Keratinocyte (primary cell): ENCODE measurements at regions not wholly inside any gene's neighbourhood (a gene's known extent, or its start where the extent isn't known, plus 50 kb on each side); places are given as distances from the start of the nearest gene placed in this dataset.

Source experiments
- DNase-seq: peaks from one replicate; pipeline ENCODE4 v3.0.0-alpha.2; 2011; ENCODE audit warnings: low read depth, missing footprints, low spot score
- FAIRE-seq: peaks from 2 replicates; lab custom pipeline; 2011; peaks lifted over from hg19 to GRCh38; lab: Jason Lieb, UNC
- H2AFZ ChIP-seq: 2 replicates; pipeline ENCODE4 v1.6.0; 2012; ENCODE audit warnings: low read length, control low read depth, inconsistent platforms; ENCODE audit not compliant: control insufficient read depth
- H3K27ac ChIP-seq: 2 replicates; pipeline ENCODE4 v1.5.1; 2011; ENCODE audit warnings: low read length; ENCODE audit not compliant: control insufficient read depth, insufficient read depth
- H3K27me3 ChIP-seq: 3 replicates; pipeline ENCODE4 v1.6.0; 2011; ENCODE audit warnings: low read length; ENCODE audit not compliant: control insufficient read depth, insufficient read depth; ENCODE audit errors: extremely low read depth
- H3K36me3 ChIP-seq, 2 experiments: 2 replicates in 1 of 2; 3 replicates in 1 of 2; pipeline ENCODE4 v1.5.1; 2011; ENCODE audit warnings: low read length in 2 of 2, mild to moderate bottlenecking in 1 of 2; ENCODE audit not compliant: control insufficient read depth in 2 of 2, insufficient read depth in 2 of 2; ENCODE audit errors: extremely low read depth in 1 of 2
- H3K4me1 ChIP-seq: 3 replicates; pipeline ENCODE4 v1.5.1; 2011; ENCODE audit warnings: low read length; ENCODE audit not compliant: control insufficient read depth, insufficient read depth; ENCODE audit errors: extremely low read depth
- H3K4me2 ChIP-seq: 3 replicates; pipeline ENCODE4 v1.6.0; 2011; ENCODE audit warnings: low read depth, low read length; ENCODE audit not compliant: control insufficient read depth, insufficient read depth; ENCODE audit errors: extremely low read depth
- H3K4me3 ChIP-seq, 3 experiments: fragments of 200-600 bp in 1 of 3; sonication (generic) in 1 of 3; 2 replicates in 2 of 3; 3 replicates in 1 of 3; pipeline ENCODE4 v1.5.1; 2011 to 2016; ENCODE audit warnings: low read length in 3 of 3, mild to moderate bottlenecking in 3 of 3, control low read depth in 2 of 3, inconsistent platforms in 1 of 3, low read depth in 1 of 3, mixed read lengths in 1 of 3, mixed run types in 1 of 3, moderate library complexity in 1 of 3; ENCODE audit not compliant: control insufficient read depth in 2 of 3, insufficient read depth in 2 of 3; ENCODE audit errors: extremely low read depth in 1 of 3
- H3K79me2 ChIP-seq: 2 replicates; pipeline ENCODE4 v1.6.0; 2012; ENCODE audit warnings: low read length; ENCODE audit not compliant: control insufficient read depth, insufficient read depth
- H3K9ac ChIP-seq: 3 replicates; pipeline ENCODE4 v1.6.0; 2011; ENCODE audit warnings: low read length; ENCODE audit not compliant: control insufficient read depth, insufficient read depth; ENCODE audit errors: extremely low read depth
- H3K9me1 ChIP-seq: 3 replicates; pipeline ENCODE4 v1.6.0; 2011; ENCODE audit warnings: low read length; ENCODE audit not compliant: control insufficient read depth, insufficient read depth; ENCODE audit errors: extremely low read depth
- H3K9me3 ChIP-seq: 2 replicates; pipeline ENCODE4 v1.5.1; 2012; ENCODE audit warnings: low read depth, low read length; ENCODE audit not compliant: control insufficient read depth
- H4K20me1 ChIP-seq: 3 replicates; pipeline ENCODE4 v1.6.0; 2011; ENCODE audit warnings: low read length; ENCODE audit not compliant: control insufficient read depth, insufficient read depth; ENCODE audit errors: extremely low read depth
- EZH2 ChIP-seq: IDR thresholded peaks from one replicate; pipeline ENCODE4 v1.6.1; 2012; ENCODE audit warnings: inconsistent platforms, mild to moderate bottlenecking, low read length, moderate library complexity
- dilution Hi-C: fragments of 300-500 bp; cut with MboI; formaldehyde crosslinking; loops from one replicate; pipeline ENCODE4 v1.7.0; 2020; ENCODE audit warnings: low sequenced_read_pairs; ENCODE audit not compliant: extremely low pct_ligation_motif_present
- TF ChIP-seq, protein P1 (sequence below), 3 experiments: IDR thresholded peaks in 1 of 3; conservative IDR thresholded peaks in 1 of 3; optimal IDR thresholded peaks in 1 of 3; 2 replicates in 2 of 3; 3 replicates in 1 of 3; pipeline versions ENCODE3 to v1.5.1; 2011; ENCODE audit warnings: low read length in 3 of 3, mild to moderate bottlenecking in 3 of 3, moderate library complexity in 2 of 3, control low read depth in 1 of 3, inconsistent platforms in 1 of 3; ENCODE audit not compliant: insufficient read depth in 2 of 3; ENCODE audit errors: extremely low read depth in 1 of 3

DNA sequence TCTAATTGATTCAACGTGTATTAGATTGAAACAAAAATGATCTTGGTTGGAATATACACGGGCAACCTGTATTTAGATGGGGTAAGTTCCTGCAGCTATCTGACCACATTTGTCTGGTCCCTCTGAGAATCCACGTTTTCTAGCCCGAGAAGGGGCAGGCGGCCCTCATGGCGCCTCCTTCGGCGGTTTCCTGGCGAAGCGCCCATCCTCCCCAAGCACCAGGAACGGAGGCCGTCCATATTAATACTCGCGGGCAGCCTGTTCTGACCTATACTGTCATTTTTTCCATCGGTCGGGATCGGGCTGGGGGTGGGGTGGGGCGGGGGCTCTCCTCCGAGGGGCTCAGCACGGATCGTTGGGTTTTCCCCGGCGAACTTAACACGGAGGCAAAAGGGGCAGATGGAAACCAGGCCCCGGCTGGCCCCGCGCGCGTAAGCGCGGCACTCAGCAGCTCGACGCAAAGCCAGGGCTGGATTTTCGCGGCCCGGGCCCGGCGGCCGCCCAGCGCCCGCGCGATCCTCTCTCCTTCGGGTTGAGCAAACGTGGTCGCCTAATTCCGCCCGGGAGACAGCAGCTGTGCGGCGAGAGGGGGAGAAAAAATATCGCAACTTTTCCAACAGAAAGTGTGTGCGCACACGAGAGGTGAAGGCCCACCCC, 77.2 kb upstream of the BCOR start:
- H3K4me3 ChIP-seq = peak overlapping the region in 2 of 3 experiments; percentile 16 to 38
- FAIRE-seq (no peak), DNase-seq (no peak)
- no peaks in the 10 kb centered on the region for H4K20me1 ChIP-seq
- no peaks in the 10 kb centered on the region for H3K36me3 ChIP-seq
- H3K9me3 ChIP-seq = no peaks in the 10 kb centered on the region
- dilution Hi-C loops = no loop called here
- H3K9ac ChIP-seq = peak overlapping the region; percentile 20
- TF ChIP-seq, protein P1, sequence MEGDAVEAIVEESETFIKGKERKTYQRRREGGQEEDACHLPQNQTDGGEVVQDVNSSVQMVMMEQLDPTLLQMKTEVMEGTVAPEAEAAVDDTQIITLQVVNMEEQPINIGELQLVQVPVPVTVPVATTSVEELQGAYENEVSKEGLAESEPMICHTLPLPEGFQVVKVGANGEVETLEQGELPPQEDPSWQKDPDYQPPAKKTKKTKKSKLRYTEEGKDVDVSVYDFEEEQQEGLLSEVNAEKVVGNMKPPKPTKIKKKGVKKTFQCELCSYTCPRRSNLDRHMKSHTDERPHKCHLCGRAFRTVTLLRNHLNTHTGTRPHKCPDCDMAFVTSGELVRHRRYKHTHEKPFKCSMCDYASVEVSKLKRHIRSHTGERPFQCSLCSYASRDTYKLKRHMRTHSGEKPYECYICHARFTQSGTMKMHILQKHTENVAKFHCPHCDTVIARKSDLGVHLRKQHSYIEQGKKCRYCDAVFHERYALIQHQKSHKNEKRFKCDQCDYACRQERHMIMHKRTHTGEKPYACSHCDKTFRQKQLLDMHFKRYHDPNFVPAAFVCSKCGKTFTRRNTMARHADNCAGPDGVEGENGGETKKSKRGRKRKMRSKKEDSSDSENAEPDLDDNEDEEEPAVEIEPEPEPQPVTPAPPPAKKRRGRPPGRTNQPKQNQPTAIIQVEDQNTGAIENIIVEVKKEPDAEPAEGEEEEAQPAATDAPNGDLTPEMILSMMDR (optimal IDR thresholded peaks at IDR 0.05 in 1 of 3, IDR thresholded peaks at IDR 0.05 in 1 of 3, conservative IDR thresholded peaks at IDR 0.05 in 1 of 3; ENCODE audit: extremely low read depth in 1 of 3, insufficient read depth in 2 of 3, low read length in 3 of 3) = no peak
- TF ChIP-seq EZH2 = no peak
- no peak overlapping the region for H3K27ac ChIP-seq
- peak overlapping the region; percentile 51 for H2AFZ ChIP-seq
- H3K4me2 ChIP-seq = peak overlapping the region; percentile 67
- no peaks in the 10 kb centered on the region for H3K9me1 ChIP-seq
- peaks cover 30% of the 10 kb centered on the region for H3K27me3 ChIP-seq
- peaks cover 4% of the 10 kb centered on the region for H3K4me1 ChIP-seq
- H3K79me2 ChIP-seq = no peaks in the 10 kb centered on the region

DNA sequence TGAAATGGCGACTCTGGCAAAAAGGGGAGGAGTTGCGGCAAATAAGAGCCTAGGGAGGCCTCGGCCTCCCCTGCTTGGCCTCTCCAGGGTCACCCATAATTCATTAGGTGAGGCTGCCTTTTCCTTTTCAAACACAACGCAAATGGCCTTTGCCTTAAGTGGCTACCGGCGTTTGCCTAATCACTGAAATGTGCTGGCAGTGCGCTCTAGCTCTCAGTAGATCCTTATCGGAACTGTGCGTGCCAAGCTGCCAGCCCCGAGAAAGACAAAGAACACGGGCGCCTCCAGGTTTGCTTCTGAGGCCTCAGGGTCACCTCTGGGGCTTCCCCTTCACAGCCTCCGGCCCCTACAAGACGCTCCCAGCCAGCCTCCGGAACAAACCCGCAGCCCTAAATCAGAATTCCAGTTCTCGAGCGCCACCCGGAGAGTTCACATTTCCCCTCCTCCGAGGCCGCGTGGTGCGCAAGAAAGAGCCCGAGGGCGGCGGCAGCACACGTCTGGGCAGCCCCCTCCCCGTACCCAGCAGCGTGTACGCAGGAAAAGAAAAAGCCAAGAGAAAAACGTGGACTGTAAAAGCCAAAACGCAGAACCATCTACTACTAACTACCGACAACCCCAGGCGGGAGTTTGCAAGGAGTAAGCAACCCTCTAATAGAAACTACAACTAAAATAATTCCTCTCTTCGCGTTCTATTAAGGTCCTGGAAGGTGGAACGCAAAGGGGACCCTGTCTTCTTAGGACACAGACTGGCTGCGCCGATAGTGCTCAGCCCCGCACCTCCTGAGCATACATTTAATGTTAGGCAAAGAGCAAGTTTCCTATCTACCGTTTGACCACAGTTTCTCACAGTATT, 76.5 kb upstream of the BCOR start:
- dilution Hi-C loops = no loop called here
- Histone ChIP-seq H3K9me1 (no peaks in the 10 kb centered on the region), H3K4me2 (peak overlapping the region; percentile 61), H3K36me3 (no peaks in the 10 kb centered on the region), H3K27ac (no peak overlapping the region), H3K79me2 (no peaks in the 10 kb centered on the region), H3K9ac (peak overlapping the region; percentile 20), H3K4me3 (peak overlapping the region in 1 of 3 experiments; percentile 16), H4K20me1 (no peaks in the 10 kb centered on the region), H3K27me3 (peaks cover 35% of the 10 kb centered on the region), H3K4me1 (peaks cover 4% of the 10 kb centered on the region), H2AFZ (no peak overlapping the region), H3K9me3 (no peaks in the 10 kb centered on the region)
- FAIRE-seq (no peak), DNase-seq (no peak)
- TF ChIP-seq, protein P1 (optimal IDR thresholded peaks at IDR 0.05 in 1 of 3, IDR thresholded peaks at IDR 0.05 in 1 of 3, conservative IDR thresholded peaks at IDR 0.05 in 1 of 3; ENCODE audit: extremely low read depth in 1 of 3, insufficient read depth in 2 of 3, low read length in 3 of 3) = peak in 1 of 3 experiments; percentile 9
- TF ChIP-seq EZH2 = no peak
